Adrenal gland (tissue), 9 donors: ENCODE measurements at regions not wholly inside any gene's neighbourhood (a gene's known extent, or its start where the extent isn't known, plus 50 kb on each side); places are given as distances from the start of the nearest gene placed in this dataset.

Source experiments
- DNase-seq, 7 donors: peaks; one replicate each; pipeline ENCODE4 v3.0.0-alpha.2; 2019 to 2020
- H3K27ac ChIP-seq, 5 donors: fragments of 200-600 bp; sonication (generic) in 4 of 5; 1 replicate in 3 of 5; 2 replicates in 2 of 5; pipeline versions ENCODE4 v1.5.1 to v1.8.0; 2016 to 2020; ENCODE audit warnings: mild to moderate bottlenecking in 1 of 5
- H3K27me3 ChIP-seq: fragments of 200-600 bp; 2 replicates; pipeline ENCODE4 v1.8.0; 2021
- H3K36me3 ChIP-seq, 2 donors: fragments of 200-600 bp; replicated peaks in 1 of 2; 1 replicate in 1 of 2; 2 replicates in 1 of 2; pipeline versions ENCODE4 v1.5.1 to v1.8.0; 2018 to 2022
- H3K4me1 ChIP-seq, 2 donors: fragments of 200-600 bp; replicated peaks in 1 of 2; 1 replicate in 1 of 2; 2 replicates in 1 of 2; pipeline versions ENCODE4 v1.5.1 to v1.8.0; 2018 to 2021
- H3K4me3 ChIP-seq, 4 donors: fragments of 200-600 bp; sonication (generic) in 3 of 4; one replicate each; pipeline ENCODE4 v1.5.1; 2016 to 2018
- H3K9me3 ChIP-seq, 3 donors: fragments of 200-600 bp; sonication (generic) in 1 of 3; replicated peaks in 1 of 3; 1 replicate in 2 of 3; 2 replicates in 1 of 3; pipeline versions ENCODE4 v1.5.1 to v1.8.0; 2016 to 2021
- POLR2A ChIP-seq, 2 donors: fragments of 450-650 bp; IDR thresholded peaks; one replicate each; pipeline ENCODE4 v1.6.1; 2017; ENCODE audit warnings: antibody characterized with exemption in 2 of 2, mild to moderate bottlenecking in 2 of 2, moderate library complexity in 1 of 2
- WGBS, 4 donors: extraction: QIAGEN DNeasy Blood & Tissue Kit in 2 of 4; methylation state at CpG; one replicate each; pipeline versions ENCODE4 v1.1.5 to v1.1.7; 2013 to 2017; 5-methylcytosine and 5-hydroxymethylcytosine counted together
- intact Hi-C, 2 donors: fragments of 100-400 bp; cut with DNase I; formaldehyde crosslinking; loops; one replicate each; pipeline versions ENCODE4 v1.14.1 to v1.15.0; 2022 to 2023
- TF ChIP-seq, protein P1 (sequence below), 6 experiments: fragments of 450-650 bp in 4 of 6; fragments of 200-600 bp in 2 of 6; sonication (generic) in 1 of 6; IDR thresholded peaks; 1 replicate in 5 of 6; 2 replicates in 1 of 6; pipeline versions ENCODE4 v1.5.1 to v1.8.0; 2016 to 2021; ENCODE audit warnings: antibody characterized with exemption in 6 of 6, mild to moderate bottlenecking in 2 of 6, moderate library complexity in 1 of 6
- donor health status: healthy with polysubstance abuse.
- donor health status: Bipolar disorder and iron deficiency.
- donor health status: DM: yes; HTN: yes; CAD: no.
- donor health status: DM: no; HTN: no; CAD: no.
- donor health status: DM: no; HTN: no; CAD: no.

DNA sequence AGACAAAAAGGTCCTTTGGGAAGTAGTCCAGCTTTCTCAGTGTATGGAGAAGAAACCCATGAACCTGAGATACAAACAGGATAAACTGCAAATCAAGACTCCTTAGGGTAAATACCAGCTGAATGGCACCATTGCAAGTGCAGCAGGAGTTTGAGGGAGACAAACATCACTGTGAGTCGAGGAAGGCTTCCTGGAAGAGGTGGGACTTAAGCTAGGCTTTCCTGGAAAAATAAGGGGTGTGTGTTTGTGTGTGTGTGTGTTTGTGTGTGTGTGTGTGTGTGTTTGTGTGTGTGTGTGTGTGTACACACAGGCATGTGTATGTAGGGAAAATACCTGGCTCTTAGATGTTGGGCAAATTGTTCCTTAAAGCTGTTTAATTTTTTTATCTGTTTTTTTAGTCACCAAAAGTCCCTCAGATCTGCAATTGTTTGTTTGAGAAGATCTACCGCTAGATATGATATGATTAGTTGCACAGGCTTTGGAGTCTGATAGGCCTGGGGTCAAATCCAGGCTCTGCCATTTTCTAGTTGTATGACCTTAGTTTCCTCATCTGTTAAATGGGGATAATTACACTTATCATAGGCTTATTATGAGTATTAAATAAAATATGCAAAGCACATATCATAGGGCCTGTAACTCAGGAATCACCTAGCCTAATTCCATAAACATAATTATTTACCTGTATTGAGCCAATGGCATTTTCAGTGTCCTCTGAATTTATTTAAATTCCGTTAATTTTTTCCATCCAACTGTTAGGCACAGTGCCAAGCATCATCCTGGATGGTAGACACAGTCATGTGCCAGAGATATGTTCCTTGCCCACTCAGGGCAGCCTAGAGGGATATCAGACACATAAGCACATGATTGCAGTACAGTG lies 85.6 kb upstream of the EED start:
- Histone ChIP-seq H3K4me1 (peaks cover 0 to 26% of the 10 kb centered on the region in 2 donors), H3K9me3 (no peaks in the 10 kb centered on the region), H3K36me3 (no peaks in the 10 kb centered on the region), H3K4me3 (no peak overlapping the region), H3K27me3 (no peaks in the 10 kb centered on the region), H3K27ac (no peak overlapping the region)
- intact Hi-C loops = no loop called here
- 80 to 88% (median 86%) methylated on average over 3 of the region's 3 CpGs for WGBS, 4 donors
- no peak for DNase-seq
- TF ChIP-seq, protein P1, sequence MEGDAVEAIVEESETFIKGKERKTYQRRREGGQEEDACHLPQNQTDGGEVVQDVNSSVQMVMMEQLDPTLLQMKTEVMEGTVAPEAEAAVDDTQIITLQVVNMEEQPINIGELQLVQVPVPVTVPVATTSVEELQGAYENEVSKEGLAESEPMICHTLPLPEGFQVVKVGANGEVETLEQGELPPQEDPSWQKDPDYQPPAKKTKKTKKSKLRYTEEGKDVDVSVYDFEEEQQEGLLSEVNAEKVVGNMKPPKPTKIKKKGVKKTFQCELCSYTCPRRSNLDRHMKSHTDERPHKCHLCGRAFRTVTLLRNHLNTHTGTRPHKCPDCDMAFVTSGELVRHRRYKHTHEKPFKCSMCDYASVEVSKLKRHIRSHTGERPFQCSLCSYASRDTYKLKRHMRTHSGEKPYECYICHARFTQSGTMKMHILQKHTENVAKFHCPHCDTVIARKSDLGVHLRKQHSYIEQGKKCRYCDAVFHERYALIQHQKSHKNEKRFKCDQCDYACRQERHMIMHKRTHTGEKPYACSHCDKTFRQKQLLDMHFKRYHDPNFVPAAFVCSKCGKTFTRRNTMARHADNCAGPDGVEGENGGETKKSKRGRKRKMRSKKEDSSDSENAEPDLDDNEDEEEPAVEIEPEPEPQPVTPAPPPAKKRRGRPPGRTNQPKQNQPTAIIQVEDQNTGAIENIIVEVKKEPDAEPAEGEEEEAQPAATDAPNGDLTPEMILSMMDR (IDR thresholded peaks at IDR 0.05) = no peak
- no peak for TF ChIP-seq POLR2A (IDR thresholded peaks at IDR 0.05)

DNA sequence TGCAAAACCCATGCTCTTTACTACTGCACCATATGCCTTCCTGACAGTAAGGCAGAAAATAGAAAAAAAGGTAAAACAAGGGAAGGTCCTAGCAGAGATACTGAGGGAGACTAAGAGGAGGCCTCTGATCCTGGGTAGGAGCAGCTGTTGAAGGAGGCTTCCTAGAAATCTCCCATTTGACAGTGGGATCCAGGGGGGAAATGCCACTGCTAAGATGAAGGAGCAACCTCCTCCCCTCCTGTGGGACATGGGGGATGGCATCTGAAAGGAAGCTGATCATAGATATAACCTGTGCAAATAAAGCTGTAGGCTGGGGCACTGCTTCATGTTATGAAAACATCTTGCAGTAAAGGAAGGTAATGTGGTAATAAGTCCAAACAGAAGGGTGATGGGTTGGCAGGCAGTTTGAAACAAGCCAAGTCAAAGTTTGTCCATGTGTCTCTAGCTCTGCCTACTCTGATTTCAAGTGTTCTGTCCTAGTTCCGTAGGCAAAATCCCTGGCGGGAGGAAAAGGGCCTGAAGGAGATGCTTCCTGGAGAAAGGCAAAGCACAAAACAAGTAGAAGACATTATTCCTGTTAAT lies 86.7 kb upstream of the EED start:
- no peak for DNase-seq
- Histone ChIP-seq H3K9me3 (no peaks in the 10 kb centered on the region), H3K36me3 (no peaks in the 10 kb centered on the region), H3K4me1 (peaks cover 0 to 25% of the 10 kb centered on the region in 2 donors), H3K27ac (no peak overlapping the region), H3K4me3 (no peak overlapping the region), H3K27me3 (no peaks in the 10 kb centered on the region)
- intact Hi-C loops = no loop called here
- WGBS, 4 donors = 87 to 97% (median 95%) methylated on average over 2 of the region's 2 CpGs
- TF ChIP-seq, protein P1 (IDR thresholded peaks at IDR 0.05) = no peak
- TF ChIP-seq POLR2A (IDR thresholded peaks at IDR 0.05) = no peak

DNA sequence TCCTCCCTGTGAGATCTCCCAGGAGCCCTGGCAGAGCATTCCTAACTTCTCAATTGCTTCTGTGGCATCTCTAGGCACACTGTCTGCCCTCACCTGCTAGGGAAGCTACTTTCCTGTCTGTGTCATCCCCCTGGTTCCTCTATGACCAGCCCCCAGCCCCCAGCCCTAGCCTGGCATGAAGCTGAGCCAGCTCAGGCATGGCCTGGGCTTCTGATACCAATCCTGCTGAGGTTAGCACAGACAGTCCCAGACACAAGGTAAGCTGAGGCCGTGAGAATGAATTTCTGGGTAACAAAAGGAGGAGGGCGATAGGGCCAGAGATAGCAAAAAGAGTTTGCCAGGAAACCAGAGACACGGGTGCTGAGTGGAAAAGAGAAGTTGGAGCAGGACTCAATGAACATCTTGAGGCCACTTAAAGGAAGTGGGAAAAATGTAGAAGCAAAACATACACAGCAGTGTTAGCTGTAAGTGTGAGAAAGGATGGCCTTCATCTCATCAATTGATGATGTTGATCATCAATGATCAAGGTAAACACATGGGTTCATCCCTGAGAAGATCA lies 87.6 kb upstream of the PICALM start:
- TF ChIP-seq, protein P1 (IDR thresholded peaks at IDR 0.05) = no peak
- TF ChIP-seq POLR2A (IDR thresholded peaks at IDR 0.05) = no peak
- no peaks in the 10 kb centered on the region for H3K36me3 ChIP-seq
- peaks cover 0 to 24% of the 10 kb centered on the region in 2 donors for H3K4me1 ChIP-seq
- no peaks in the 10 kb centered on the region for H3K27me3 ChIP-seq
- no peaks in the 10 kb centered on the region for H3K9me3 ChIP-seq
- no peak overlapping the region for H3K4me3 ChIP-seq
- peak overlapping the region in 1 of 5 donors; percentile 17 for H3K27ac ChIP-seq
- WGBS, 4 donors = 61 to 79% (median 78%) methylated on average over 3 of the region's 3 CpGs
- intact Hi-C loops = no loop called here
- DNase-seq = no peak

DNA sequence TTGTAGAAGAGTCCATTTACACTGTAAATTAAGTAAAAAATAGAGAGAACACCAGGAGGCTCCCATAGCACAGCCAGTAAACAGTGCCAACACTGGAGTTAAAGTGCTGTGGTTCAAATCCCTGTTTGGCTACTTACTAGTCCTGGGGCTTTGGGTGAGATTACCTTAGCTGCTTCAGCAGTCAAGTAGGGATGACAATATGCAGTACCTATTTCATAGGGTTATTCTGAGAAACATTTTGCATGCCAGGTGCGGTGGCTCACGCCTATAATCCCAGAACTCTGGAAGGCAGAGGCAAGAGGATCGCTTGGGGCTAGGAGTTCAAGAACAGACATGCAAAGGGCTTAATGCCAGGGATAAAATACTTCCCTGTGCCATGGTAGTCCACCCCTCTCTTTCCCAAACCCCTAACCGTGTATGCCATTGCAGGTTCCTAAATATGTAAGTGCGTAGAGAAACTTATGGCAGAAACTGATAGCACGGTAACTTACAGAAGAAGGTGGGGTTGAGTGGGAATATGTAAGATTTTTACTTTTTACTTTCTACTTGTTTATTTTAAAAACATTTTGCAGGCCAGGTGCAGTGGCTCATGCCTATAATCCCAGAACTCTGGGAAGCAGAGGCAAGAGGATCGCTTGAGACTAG lies 86.4 kb upstream of the PICALM start:
- H3K4me1 ChIP-seq = peaks cover 0 to 23% of the 10 kb centered on the region in 2 donors
- intact Hi-C loops = no loop called here
- no peaks in the 10 kb centered on the region for H3K27me3 ChIP-seq
- WGBS, 4 donors = 90 to 97% (median 94%) methylated on average over 7 of the region's 7 CpGs
- DNase-seq = no peak
- no peak overlapping the region for H3K27ac ChIP-seq
- no peak overlapping the region for H3K4me3 ChIP-seq
- H3K36me3 ChIP-seq = no peaks in the 10 kb centered on the region
- no peaks in the 10 kb centered on the region for H3K9me3 ChIP-seq
- TF ChIP-seq, protein P1 (IDR thresholded peaks at IDR 0.05) = no peak
- TF ChIP-seq POLR2A (IDR thresholded peaks at IDR 0.05) = no peak
